GM12878 (cell line): ENCODE measurements at regions not wholly inside any gene's neighbourhood (a gene's known extent, or its start where the extent isn't known, plus 50 kb on each side); places are given as distances from the start of the nearest gene placed in this dataset.
A peak's percentile ranks its signal among the peaks of the same experiment; 100 is the strongest.

Experiments
- ATAC-seq: fragments of 200-7000 bp; cut with Tn5 transposase; 3 replicates; pipeline ENCODE4 v1.9.1; 2020; ENCODE audit warnings: mild to moderate bottlenecking, moderate library complexity
- BruUV-seq: library from RNA; stranded (reverse); fragments of 400-500 nt; replicated peaks from 2 replicates; lab custom pipeline; 2021; lab: Mats Ljungman, UMichigan
- CTCF ChIA-PET: fragments of 300-600 bp; sonication (Branson Sonifier 250); formaldehyde crosslinking; extraction: SDS; loops from one replicate; lab custom pipeline; 2021; ENCODE audit warnings: inconsistent platforms; lab: Yijun Ruan, JAX
- POLR2A ChIA-PET: fragments of 350-600 bp; formaldehyde crosslinking; extraction: SDS; loops from one replicate; lab custom pipeline; 2021; ENCODE audit warnings: inconsistent platforms; lab: Charles Lee
- RAD21 ChIA-PET: fragments of 300-600 bp; sonication (Branson Sonifier 250); formaldehyde crosslinking; loops from one replicate; lab custom pipeline; 2023; ENCODE audit warnings: antibody characterized with exemption; ENCODE audit not compliant: unreplicated experiment; lab: Charles Lee
- SMC1A ChIA-PET: fragments of 300-600 bp; sonication (Branson Sonifier 250); formaldehyde crosslinking; loops from one replicate; lab custom pipeline; 2023; ENCODE audit not compliant: unreplicated experiment, uncharacterized antibody; lab: Charles Lee
- DNase-seq: peaks from one replicate; pipeline ENCODE4 v3.0.0-alpha.2; 2011; ENCODE audit warnings: low read depth, low spot score
- FAIRE-seq: peaks from 3 replicates; lab custom pipeline; 2011; peaks lifted over from hg19 to GRCh38; lab: Jason Lieb, UNC
- H2AFZ ChIP-seq: 2 replicates; pipeline ENCODE4 v1.6.0; 2011; ENCODE audit warnings: low read depth, low read length, control low read depth; ENCODE audit not compliant: control insufficient read depth
- H3K27ac ChIP-seq: 2 replicates; pipeline ENCODE4 v1.5.1; 2011; ENCODE audit warnings: control low read depth; ENCODE audit not compliant: control insufficient read depth, insufficient read depth
- H3K27me3 ChIP-seq, 2 experiments: replicated peaks in 1 of 2; 2 replicates each; pipeline versions ENCODE4 v1.6.0 to v1.6.1; 2011; ENCODE audit warnings: low read length in 1 of 2; ENCODE audit not compliant: control insufficient read depth in 2 of 2, insufficient read depth in 2 of 2
- H3K36me3 ChIP-seq, 2 experiments: 2 replicates each; pipeline ENCODE4 v1.5.1; 2011; ENCODE audit warnings: low read length in 1 of 2; ENCODE audit not compliant: control insufficient read depth in 2 of 2, insufficient read depth in 2 of 2
- H3K4me1 ChIP-seq: 2 replicates; pipeline ENCODE4 v1.6.1; 2011; ENCODE audit warnings: mild to moderate bottlenecking, low read length, moderate library complexity, mixed read lengths; ENCODE audit not compliant: control insufficient read depth, insufficient read depth
- H3K4me2 ChIP-seq: 2 replicates; pipeline ENCODE4 v1.6.0; 2011; ENCODE audit warnings: control low read depth; ENCODE audit not compliant: control insufficient read depth, insufficient read depth
- H3K4me3 ChIP-seq: fragments of 200-600 bp; sonication (generic); 2 replicates; pipeline ENCODE4 v1.5.1; 2016
- H3K79me2 ChIP-seq: 2 replicates; pipeline ENCODE4 v1.6.0; 2011; ENCODE audit warnings: low read length; ENCODE audit not compliant: control insufficient read depth, insufficient read depth
- H3K9ac ChIP-seq: 2 replicates; pipeline ENCODE4 v1.8.0; 2011; ENCODE audit warnings: low read length, control low read depth, mixed read lengths; ENCODE audit not compliant: control insufficient read depth, insufficient read depth
- H3K9me3 ChIP-seq: replicated peaks from 3 replicates; pipeline ENCODE4 v1.5.1; 2011; ENCODE audit warnings: mild to moderate bottlenecking, low read length; ENCODE audit not compliant: control insufficient read depth, insufficient read depth
- H4K20me1 ChIP-seq: 2 replicates; pipeline ENCODE4 v1.6.0; 2011; ENCODE audit not compliant: control insufficient read depth, insufficient read depth
- EED ChIP-seq: sonication (generic); IDR thresholded peaks from 2 replicates; pipeline ENCODE4 v1.6.1; 2016; ENCODE audit warnings: antibody characterized with exemption, low read depth
- FOXK2 ChIP-seq: fragments of 450-650 bp; IDR thresholded peaks from 2 replicates; pipeline ENCODE4 v1.6.1; 2017; ENCODE audit warnings: mild to moderate bottlenecking, moderate library complexity
- HDAC6 ChIP-seq: fragments of 200-600 bp; sonication (generic); IDR thresholded peaks from one replicate; pipeline ENCODE4 v1.8.0; 2017; ENCODE audit warnings: antibody characterized with exemption; ENCODE audit not compliant: unreplicated experiment
- JUNB ChIP-seq: IDR thresholded peaks from 2 replicates; pipeline ENCODE4 v1.6.1; 2016; ENCODE audit warnings: antibody characterized with exemption, mild to moderate bottlenecking
- MEF2A ChIP-seq: IDR thresholded peaks from 2 replicates; pipeline ENCODE4 v1.6.1; 2011; ENCODE audit warnings: low read depth, mild to moderate bottlenecking, low read length, moderate library complexity; ENCODE audit not compliant: insufficient read depth
- MEF2B ChIP-seq: fragments of 450-650 bp; IDR thresholded peaks from 2 replicates; pipeline ENCODE4 v1.6.1; 2018; ENCODE audit warnings: mild to moderate bottlenecking, moderate library complexity; ENCODE audit not compliant: partially characterized antibody, poor library complexity, severe bottlenecking
- NFYA ChIP-seq: IDR thresholded peaks from 2 replicates; pipeline ENCODE4 v1.6.1; 2011; ENCODE audit warnings: low read depth, mild to moderate bottlenecking, low read length, improper control_type of control experiment, borderline replicate concordance
- POLR2AphosphoS2 ChIP-seq: IDR thresholded peaks from 2 replicates; pipeline ENCODE4 v1.6.1; 2011; ENCODE audit warnings: low read depth, mild to moderate bottlenecking, low read length, improper control_type of control experiment, moderate library complexity
- RUNX3 ChIP-seq: IDR thresholded peaks from 2 replicates; pipeline ENCODE4 v1.6.1; 2012; ENCODE audit warnings: low read length, inconsistent platforms
- SP1 ChIP-seq: IDR thresholded peaks from one replicate; pipeline ENCODE4 v1.6.1; 2011; ENCODE audit warnings: low read depth, low read length
- TAF1 ChIP-seq: IDR thresholded peaks from 2 replicates; pipeline ENCODE4 v1.6.1; 2011; ENCODE audit warnings: mild to moderate bottlenecking, low read depth, low read length, borderline replicate concordance
- TARDBP ChIP-seq: IDR thresholded peaks from 2 replicates; pipeline ENCODE4 v1.6.1; 2016; ENCODE audit warnings: borderline replicate concordance
- ZNF274 ChIP-seq: IDR thresholded peaks from one replicate; pipeline ENCODE4 v1.8.0; 2011; ENCODE audit not compliant: insufficient read length, insufficient read depth
- ZNF622 ChIP-seq: fragments of 450-650 bp; IDR thresholded peaks from 2 replicates; pipeline ENCODE4 v1.6.1; 2017; ENCODE audit warnings: mild to moderate bottlenecking, inconsistent platforms
- WGBS: methylation state at CpG from one replicate; pipeline ENCODE4 v1.1.6; 2016; ENCODE audit warnings: low lambda C conversion rate; ENCODE audit not compliant: insufficient replicate concordance, insufficient coverage; ENCODE audit errors: missing lambda C conversion rate; 5-methylcytosine and 5-hydroxymethylcytosine counted together
- in situ Hi-C: fragments of 300-500 bp; cut with MboI; formaldehyde crosslinking; loops from 9 replicates; pipeline ENCODE4 v1.14.3; 2018; ENCODE audit warnings: mixed read lengths
- intact Hi-C: fragments of 100-400 bp; cut with micrococcal nuclease; formaldehyde crosslinking; loops from one replicate; pipeline ENCODE4 v1.14.2; 2022; ENCODE audit not compliant: unreplicated experiment
- TF ChIP-seq, protein P1 (sequence below): IDR thresholded peaks from 2 replicates; pipeline ENCODE4 v1.6.1; 2011; ENCODE audit warnings: low read depth, low read length, improper control_type of control experiment, borderline replicate concordance
- TF ChIP-seq, protein P2 (sequence below): fragments of 450-650 bp; formaldehyde crosslinking; IDR thresholded peaks from 2 replicates; pipeline ENCODE4 v1.4.0; 2022; ENCODE audit warnings: mild to moderate bottlenecking, moderate library complexity

DNA sequence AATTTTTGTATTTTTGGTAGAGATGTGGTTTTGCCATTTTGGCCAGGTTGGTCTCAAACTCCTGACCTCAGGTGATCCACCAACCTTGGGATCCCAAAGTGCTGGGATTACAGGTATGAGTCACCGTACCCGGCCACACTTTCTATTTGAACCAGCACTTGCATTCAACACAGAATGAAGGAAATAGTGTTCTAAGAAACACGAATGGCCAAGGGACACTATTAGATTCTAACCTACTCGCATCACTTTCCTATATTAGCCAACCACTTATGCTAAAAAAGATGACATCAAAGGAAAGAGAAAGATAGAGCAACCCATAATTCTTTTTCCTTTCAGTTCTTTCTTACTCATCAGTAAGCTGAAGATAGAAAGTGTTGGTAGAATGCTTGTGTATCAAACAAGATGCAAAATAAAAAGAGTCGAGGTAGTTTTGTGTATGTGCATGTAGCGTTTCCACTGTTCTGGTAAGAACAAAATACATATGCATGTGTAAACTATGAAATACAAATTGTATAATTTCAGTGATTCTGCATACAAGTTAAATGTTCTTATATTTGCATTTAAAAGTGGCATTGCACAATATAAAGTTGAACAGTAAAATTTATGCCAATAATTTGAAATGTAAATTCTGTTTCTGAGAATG lies 247.6 kb downstream of the CDCA7 start:
- WGBS, result 1% methylated on average over 6 of the region's 6 CpGs
- ATAC-seq (no peak), DNase-seq (no peak), FAIRE-seq (no peak)
- intact Hi-C loops (no loop called here), in situ Hi-C loops (no loop called here)
- H3K27ac ChIP-seq, result no peak overlapping the region
- ChIA-PET CTCF (no interaction called here), SMC1A (no interaction called here), POLR2A (no interaction called here), RAD21 (no interaction called here)
- no peaks in the 10 kb centered on the region for H3K4me1 ChIP-seq
- H3K9me3 ChIP-seq, result no peaks in the 10 kb centered on the region
- H2AFZ ChIP-seq, result no peak overlapping the region
- BruUV-seq, result no TSS peak
- H4K20me1 ChIP-seq, result no peaks in the 10 kb centered on the region
- H3K27me3 ChIP-seq, result no peaks in the 10 kb centered on the region; a peak in 1 of 4 replicates
- H3K79me2 ChIP-seq, result no peaks in the 10 kb centered on the region
- TF ChIP-seq ZNF622 (no peak), RUNX3 (peak; percentile 22; the same call in 1 of the 2 replicates), JUNB (peak; percentile 28; the same call in 1 of the 2 replicates)
- no peaks in the 10 kb centered on the region for H3K36me3 ChIP-seq
- H3K4me2 ChIP-seq, result no peak overlapping the region
- H3K4me3 ChIP-seq, result no peak overlapping the region
- H3K9ac ChIP-seq, result no peak overlapping the region

DNA sequence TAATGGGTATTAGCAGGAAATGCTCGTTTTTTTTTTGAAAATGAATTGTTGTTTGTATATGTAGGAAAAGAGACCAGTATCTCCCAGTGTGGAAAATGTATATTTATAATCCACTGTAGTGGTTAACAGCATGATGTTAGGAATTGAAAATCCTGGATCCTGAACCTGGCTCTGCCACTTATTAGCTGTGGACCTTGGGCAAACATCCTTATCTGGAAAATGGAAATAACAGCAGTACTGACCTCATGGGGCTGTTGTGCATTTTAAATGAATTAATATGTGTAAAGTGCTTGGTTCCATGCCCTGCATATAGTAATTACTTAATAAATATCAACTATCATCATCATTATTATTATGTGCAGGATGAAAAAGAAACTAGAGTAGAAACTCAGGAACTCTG lies 251.3 kb downstream of the CDCA7 start:
- no peaks in the 10 kb centered on the region for H3K9me3 ChIP-seq
- H2AFZ ChIP-seq, result no peak overlapping the region
- ChIA-PET CTCF (no interaction called here), POLR2A (no interaction called here), RAD21 (no interaction called here), SMC1A (no interaction called here)
- H3K4me3 ChIP-seq, result no peak overlapping the region
- no TSS peak for BruUV-seq
- no peaks in the 10 kb centered on the region for H4K20me1 ChIP-seq
- no peak overlapping the region for H3K27ac ChIP-seq
- intact Hi-C loops (no loop called here), in situ Hi-C loops (no loop called here)
- FAIRE-seq (no peak), DNase-seq (no peak), ATAC-seq (no peak)
- no peaks in the 10 kb centered on the region for H3K4me1 ChIP-seq
- 0% methylated on average over 1 of the region's 1 CpG for WGBS
- H3K36me3 ChIP-seq, result no peaks in the 10 kb centered on the region
- H3K9ac ChIP-seq, result no peak overlapping the region
- H3K4me2 ChIP-seq, result no peak overlapping the region
- H3K79me2 ChIP-seq, result no peaks in the 10 kb centered on the region
- H3K27me3 ChIP-seq, result no peaks in the 10 kb centered on the region; a peak in 1 of 4 replicates
- TF ChIP-seq SP1, result no peak
- TF ChIP-seq MEF2B, result no peak
- TF ChIP-seq MEF2A, result no peak
- no peak for TF ChIP-seq NFYA
- TF ChIP-seq ZNF274, result no peak
- TF ChIP-seq HDAC6, result no peak
- no peak for TF ChIP-seq FOXK2
- TF ChIP-seq, protein P1, sequence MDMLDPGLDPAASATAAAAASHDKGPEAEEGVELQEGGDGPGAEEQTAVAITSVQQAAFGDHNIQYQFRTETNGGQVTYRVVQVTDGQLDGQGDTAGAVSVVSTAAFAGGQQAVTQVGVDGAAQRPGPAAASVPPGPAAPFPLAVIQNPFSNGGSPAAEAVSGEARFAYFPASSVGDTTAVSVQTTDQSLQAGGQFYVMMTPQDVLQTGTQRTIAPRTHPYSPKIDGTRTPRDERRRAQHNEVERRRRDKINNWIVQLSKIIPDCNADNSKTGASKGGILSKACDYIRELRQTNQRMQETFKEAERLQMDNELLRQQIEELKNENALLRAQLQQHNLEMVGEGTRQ, result no peak
- no peak for TF ChIP-seq TAF1
- no peak for TF ChIP-seq TARDBP
- TF ChIP-seq EED, result no peak
- TF ChIP-seq, protein P2, sequence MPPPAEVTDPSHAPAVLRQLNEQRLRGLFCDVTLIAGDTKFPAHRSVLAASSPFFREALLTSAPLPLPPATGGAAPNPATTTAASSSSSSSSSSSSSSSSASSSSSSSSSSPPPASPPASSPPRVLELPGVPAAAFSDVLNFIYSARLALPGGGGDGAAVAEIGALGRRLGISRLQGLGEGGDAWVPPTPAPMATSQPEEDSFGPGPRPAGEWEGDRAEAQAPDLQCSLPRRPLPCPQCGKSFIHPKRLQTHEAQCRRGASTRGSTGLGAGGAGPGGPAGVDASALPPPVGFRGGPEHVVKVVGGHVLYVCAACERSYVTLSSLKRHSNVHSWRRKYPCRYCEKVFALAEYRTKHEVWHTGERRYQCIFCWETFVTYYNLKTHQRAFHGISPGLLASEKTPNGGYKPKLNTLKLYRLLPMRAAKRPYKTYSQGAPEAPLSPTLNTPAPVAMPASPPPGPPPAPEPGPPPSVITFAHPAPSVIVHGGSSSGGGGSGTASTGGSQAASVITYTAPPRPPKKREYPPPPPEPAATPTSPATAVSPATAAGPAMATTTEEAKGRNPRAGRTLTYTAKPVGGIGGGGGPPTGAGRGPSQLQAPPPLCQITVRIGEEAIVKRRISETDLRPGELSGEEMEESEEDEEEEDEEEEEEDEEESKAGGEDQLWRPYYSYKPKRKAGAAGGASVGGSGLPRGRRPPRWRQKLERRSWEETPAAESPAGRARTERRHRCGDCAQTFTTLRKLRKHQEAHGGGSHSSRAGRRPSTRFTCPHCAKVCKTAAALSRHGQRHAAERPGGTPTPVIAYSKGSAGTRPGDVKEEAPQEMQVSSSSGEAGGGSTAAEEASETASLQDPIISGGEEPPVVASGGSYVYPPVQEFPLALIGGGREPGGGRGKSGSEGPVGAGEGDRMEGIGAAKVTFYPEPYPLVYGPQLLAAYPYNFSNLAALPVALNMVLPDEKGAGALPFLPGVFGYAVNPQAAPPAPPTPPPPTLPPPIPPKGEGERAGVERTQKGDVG (CRISPR knock-in tag), result no peak
- no peak for TF ChIP-seq RUNX3
- no peak for TF ChIP-seq POLR2AphosphoS2
